Neural cell (in vitro differentiated cells): ENCODE measurements at regions not wholly inside any gene's neighbourhood (a gene's known extent, or its start where the extent isn't known, plus 50 kb on each side); places are given as distances from the start of the nearest gene placed in this dataset.

Experiments used
- H2AFZ ChIP-seq: fragments of 200-600, 300-800 bp; sonication (generic), shearing (Covaris generic); 2 replicates; pipeline ENCODE4 v1.6.0; 2014; ENCODE audit warnings: low read depth, mild to moderate bottlenecking, antibody characterized with exemption, low read length, moderate library complexity
- H3F3A ChIP-seq: fragments of 200-600 bp; shearing (Covaris generic); 2 replicates; pipeline ENCODE4 v1.6.1; 2016; ENCODE audit warnings: mild to moderate bottlenecking, moderate library complexity, mixed read lengths, antibody characterized with exemption, low read length; ENCODE audit not compliant: insufficient read depth, poor library complexity, severe bottlenecking
- H3K27ac ChIP-seq: fragments of 200-600, 300-800 bp; sonication (generic), shearing (Covaris generic); 2 replicates; pipeline ENCODE4 v1.5.1; 2014; ENCODE audit warnings: mild to moderate bottlenecking, low read length, moderate library complexity
- H3K27me3 ChIP-seq: fragments of 300-800, 200-600 bp; sonication (generic), shearing (Covaris generic); 2 replicates; pipeline ENCODE4 v1.6.0; 2014; ENCODE audit warnings: mild to moderate bottlenecking, low read depth, low read length, moderate library complexity; ENCODE audit not compliant: insufficient read depth
- H3K36me3 ChIP-seq: fragments of 300-800, 200-600 bp; sonication (generic), shearing (Covaris generic); 2 replicates; pipeline ENCODE4 v1.5.1; 2014; ENCODE audit warnings: mild to moderate bottlenecking, antibody characterized with exemption, low read length, moderate library complexity; ENCODE audit not compliant: insufficient read depth
- H3K4me2 ChIP-seq: fragments of 300-800, 200-600 bp; sonication (generic), shearing (Covaris generic); 2 replicates; pipeline ENCODE4 v1.6.0; 2014; ENCODE audit warnings: mild to moderate bottlenecking, low read length
- H3K4me3 ChIP-seq: fragments of 300-800, 200-600 bp; sonication (generic), shearing (Covaris generic); 2 replicates; pipeline ENCODE4 v1.5.1; 2014; ENCODE audit warnings: mild to moderate bottlenecking, low read length, moderate library complexity
- H3K79me2 ChIP-seq: fragments of 200-600 bp; shearing (Covaris generic); replicated peaks from 2 replicates; pipeline ENCODE4 v1.6.0; 2014; ENCODE audit warnings: mild to moderate bottlenecking, low read length, moderate library complexity; ENCODE audit not compliant: insufficient read depth
- H3K9ac ChIP-seq: fragments of 300-800, 200-600 bp; sonication (generic), shearing (Covaris generic); 2 replicates; pipeline ENCODE4 v1.6.1; 2016; ENCODE audit warnings: mild to moderate bottlenecking, low read length, mixed read lengths
- H3K9me2 ChIP-seq: fragments of 200-600 bp; shearing (Covaris generic); 2 replicates; pipeline ENCODE4 v1.6.1; 2016; ENCODE audit warnings: mild to moderate bottlenecking, low read length, mixed read lengths; ENCODE audit not compliant: insufficient read depth
- H3K9me3 ChIP-seq: fragments of 200-600, 300-800 bp; sonication (generic), shearing (Covaris generic); 2 replicates; pipeline ENCODE4 v1.6.1; 2016; ENCODE audit warnings: mild to moderate bottlenecking, mixed run types, low read length, moderate library complexity, mixed read lengths
- H4K20me1 ChIP-seq: fragments of 200-600 bp; shearing (Covaris generic); 2 replicates; pipeline ENCODE4 v1.6.1; 2016; ENCODE audit warnings: mild to moderate bottlenecking, mixed run types; ENCODE audit not compliant: insufficient read depth
- EP300 ChIP-seq: fragments of 450-650 bp; conservative IDR thresholded peaks from 2 replicates; pipeline ENCODE4 v1.6.1; 2014; ENCODE audit warnings: antibody characterized with exemption, mild to moderate bottlenecking, moderate library complexity; ENCODE audit not compliant: poor library complexity, severe bottlenecking
- EZH2 ChIP-seq: fragments of 200-600, 300-800 bp; shearing (Covaris generic), sonication (generic); IDR thresholded peaks from 2 replicates; pipeline ENCODE4 v1.6.1; 2014; ENCODE audit warnings: antibody characterized with exemption, low read length, borderline replicate concordance, mild to moderate bottlenecking; ENCODE audit not compliant: insufficient read depth, poor library complexity, severe bottlenecking
- MXI1 ChIP-seq: fragments of 450-650 bp; conservative IDR thresholded peaks from 2 replicates; pipeline ENCODE4 v1.6.1; 2014; ENCODE audit warnings: antibody characterized with exemption, mild to moderate bottlenecking; ENCODE audit not compliant: poor library complexity, severe bottlenecking
- POLR2AphosphoS5 ChIP-seq: IDR thresholded peaks from 2 replicates; pipeline ENCODE4 v1.6.1; 2012
- RAD21 ChIP-seq: fragments of 450-650 bp; conservative IDR thresholded peaks from 2 replicates; pipeline ENCODE4 v1.6.1; 2014; ENCODE audit warnings: antibody characterized with exemption, mild to moderate bottlenecking, moderate library complexity
- SMC3 ChIP-seq: fragments of 450-650 bp; conservative IDR thresholded peaks from 2 replicates; pipeline ENCODE4 v1.6.1; 2014; ENCODE audit warnings: antibody characterized with exemption, mild to moderate bottlenecking, moderate library complexity; ENCODE audit not compliant: poor library complexity
- TAF1 ChIP-seq: IDR thresholded peaks from 2 replicates; pipeline ENCODE4 v1.6.1; 2012; ENCODE audit warnings: low read depth
- TF ChIP-seq, protein P1 (sequence below): IDR thresholded peaks from 2 replicates; pipeline ENCODE4 v1.6.1; 2012; ENCODE audit warnings: borderline replicate concordance
- TF ChIP-seq, protein P2 (sequence below): fragments of 450-650 bp; IDR thresholded peaks from 2 replicates; pipeline ENCODE4 v1.5.1; 2014; ENCODE audit warnings: antibody characterized with exemption, mild to moderate bottlenecking, moderate library complexity; ENCODE audit not compliant: poor library complexity, severe bottlenecking

- Histone ChIP-seq H3K9me2 (no peaks in the 10 kb centered on the region), H3K27ac (no peak overlapping the region), H3K36me3 (no peaks in the 10 kb centered on the region), H4K20me1 (no peaks in the 10 kb centered on the region), H2AFZ (no peak overlapping the region), H3K4me3 (no peak overlapping the region), H3F3A (no peaks in the 10 kb centered on the region), H3K9ac (no peak overlapping the region), H3K9me3 (no peaks in the 10 kb centered on the region), H3K27me3 (no peaks in the 10 kb centered on the region), H3K4me2 (no peak overlapping the region), H3K79me2 (no peaks in the 10 kb centered on the region)
- TF ChIP-seq, protein P1, sequence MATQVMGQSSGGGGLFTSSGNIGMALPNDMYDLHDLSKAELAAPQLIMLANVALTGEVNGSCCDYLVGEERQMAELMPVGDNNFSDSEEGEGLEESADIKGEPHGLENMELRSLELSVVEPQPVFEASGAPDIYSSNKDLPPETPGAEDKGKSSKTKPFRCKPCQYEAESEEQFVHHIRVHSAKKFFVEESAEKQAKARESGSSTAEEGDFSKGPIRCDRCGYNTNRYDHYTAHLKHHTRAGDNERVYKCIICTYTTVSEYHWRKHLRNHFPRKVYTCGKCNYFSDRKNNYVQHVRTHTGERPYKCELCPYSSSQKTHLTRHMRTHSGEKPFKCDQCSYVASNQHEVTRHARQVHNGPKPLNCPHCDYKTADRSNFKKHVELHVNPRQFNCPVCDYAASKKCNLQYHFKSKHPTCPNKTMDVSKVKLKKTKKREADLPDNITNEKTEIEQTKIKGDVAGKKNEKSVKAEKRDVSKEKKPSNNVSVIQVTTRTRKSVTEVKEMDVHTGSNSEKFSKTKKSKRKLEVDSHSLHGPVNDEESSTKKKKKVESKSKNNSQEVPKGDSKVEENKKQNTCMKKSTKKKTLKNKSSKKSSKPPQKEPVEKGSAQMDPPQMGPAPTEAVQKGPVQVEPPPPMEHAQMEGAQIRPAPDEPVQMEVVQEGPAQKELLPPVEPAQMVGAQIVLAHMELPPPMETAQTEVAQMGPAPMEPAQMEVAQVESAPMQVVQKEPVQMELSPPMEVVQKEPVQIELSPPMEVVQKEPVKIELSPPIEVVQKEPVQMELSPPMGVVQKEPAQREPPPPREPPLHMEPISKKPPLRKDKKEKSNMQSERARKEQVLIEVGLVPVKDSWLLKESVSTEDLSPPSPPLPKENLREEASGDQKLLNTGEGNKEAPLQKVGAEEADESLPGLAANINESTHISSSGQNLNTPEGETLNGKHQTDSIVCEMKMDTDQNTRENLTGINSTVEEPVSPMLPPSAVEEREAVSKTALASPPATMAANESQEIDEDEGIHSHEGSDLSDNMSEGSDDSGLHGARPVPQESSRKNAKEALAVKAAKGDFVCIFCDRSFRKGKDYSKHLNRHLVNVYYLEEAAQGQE: no peak
- TF ChIP-seq, protein P2, sequence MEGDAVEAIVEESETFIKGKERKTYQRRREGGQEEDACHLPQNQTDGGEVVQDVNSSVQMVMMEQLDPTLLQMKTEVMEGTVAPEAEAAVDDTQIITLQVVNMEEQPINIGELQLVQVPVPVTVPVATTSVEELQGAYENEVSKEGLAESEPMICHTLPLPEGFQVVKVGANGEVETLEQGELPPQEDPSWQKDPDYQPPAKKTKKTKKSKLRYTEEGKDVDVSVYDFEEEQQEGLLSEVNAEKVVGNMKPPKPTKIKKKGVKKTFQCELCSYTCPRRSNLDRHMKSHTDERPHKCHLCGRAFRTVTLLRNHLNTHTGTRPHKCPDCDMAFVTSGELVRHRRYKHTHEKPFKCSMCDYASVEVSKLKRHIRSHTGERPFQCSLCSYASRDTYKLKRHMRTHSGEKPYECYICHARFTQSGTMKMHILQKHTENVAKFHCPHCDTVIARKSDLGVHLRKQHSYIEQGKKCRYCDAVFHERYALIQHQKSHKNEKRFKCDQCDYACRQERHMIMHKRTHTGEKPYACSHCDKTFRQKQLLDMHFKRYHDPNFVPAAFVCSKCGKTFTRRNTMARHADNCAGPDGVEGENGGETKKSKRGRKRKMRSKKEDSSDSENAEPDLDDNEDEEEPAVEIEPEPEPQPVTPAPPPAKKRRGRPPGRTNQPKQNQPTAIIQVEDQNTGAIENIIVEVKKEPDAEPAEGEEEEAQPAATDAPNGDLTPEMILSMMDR: no peak
- TF ChIP-seq EZH2 (no peak), RAD21 (no peak), MXI1 (no peak), EP300 (no peak), TAF1 (no peak), SMC3 (no peak), POLR2AphosphoS5 (no peak)
Observed at GRCh38 chr6:168232989-168233874, 86.3 kb downstream of the DACT2 start.

DNA sequence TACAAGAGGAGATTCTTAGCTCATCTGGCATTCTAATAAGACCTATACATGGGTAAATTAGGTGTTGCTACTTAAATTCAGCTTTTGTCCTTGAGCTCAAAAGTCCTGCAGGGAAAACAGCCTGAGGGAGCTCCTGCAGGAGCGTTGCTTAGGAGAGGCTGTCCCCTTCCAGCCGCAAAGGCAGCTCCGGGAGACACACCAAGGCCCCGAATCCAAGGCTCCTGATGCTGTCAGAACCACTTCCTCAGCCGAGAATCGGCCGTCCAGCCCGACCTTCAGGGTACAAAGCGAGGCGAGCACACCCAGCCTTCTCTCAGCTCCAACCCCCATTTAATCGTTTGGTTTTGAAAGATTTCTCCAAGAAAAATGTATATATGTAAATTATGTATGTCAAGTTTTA, 87.0 kb downstream of the DACT2 start:
- no peaks in the 10 kb centered on the region for H3K9me2 ChIP-seq
- no peaks in the 10 kb centered on the region for H3K36me3 ChIP-seq
- H3K27ac ChIP-seq: no peak overlapping the region
- no peak overlapping the region for H3K4me3 ChIP-seq
- no peaks in the 10 kb centered on the region for H4K20me1 ChIP-seq
- no peaks in the 10 kb centered on the region for H3K9me3 ChIP-seq
- H3K4me2 ChIP-seq: no peak overlapping the region
- no peak overlapping the region for H3K9ac ChIP-seq
- no peaks in the 10 kb centered on the region for H3F3A ChIP-seq
- no peaks in the 10 kb centered on the region for H3K27me3 ChIP-seq
- no peaks in the 10 kb centered on the region for H3K79me2 ChIP-seq
- TF ChIP-seq MXI1 (no peak), EZH2 (no peak), RAD21 (no peak), TAF1 (no peak), SMC3 (no peak)
- TF ChIP-seq, protein P1: no peak
- TF ChIP-seq, protein P2: no peak
- H2AFZ ChIP-seq: no peak overlapping the region
